SK-N-SH (cell line): ENCODE measurements at regions not wholly inside any gene's neighbourhood (a gene's known extent, or its start where the extent isn't known, plus 50 kb on each side); places are given as distances from the start of the nearest gene placed in this dataset.
A peak's percentile ranks its signal among the peaks of the same experiment; 100 is the strongest.

Experiments
- CTCF ChIA-PET: fragments of 300-600, 350-600 bp; formaldehyde crosslinking; extraction: SDS; loops from one replicate; lab custom pipeline; 2021; lab: Yijun Ruan, JAX
- POLR2A ChIA-PET: fragments of 350-600 bp; sonication (Branson Sonifier 250); formaldehyde crosslinking; extraction: SDS; loops from one replicate; lab custom pipeline; 2020; ENCODE audit warnings: antibody characterized with exemption, inconsistent platforms; lab: Yijun Ruan, JAX
- DNase-seq: peaks from one replicate; pipeline ENCODE4 v3.0.0; 2012
- H2AFZ ChIP-seq: fragments of 200-600 bp; sonication (generic); 2 replicates; pipeline ENCODE4 v1.8.1; 2016; ENCODE audit warnings: antibody characterized with exemption, mild to moderate bottlenecking, low read depth
- H3F3A ChIP-seq: fragments of 200-600 bp; sonication (generic); replicated peaks from 2 replicates; pipeline ENCODE3; 2016; ENCODE audit warnings: antibody characterized with exemption, mild to moderate bottlenecking; ENCODE audit not compliant: insufficient read depth
- H3K27ac ChIP-seq, 2 experiments: fragments of 200-500 bp in 1 of 2; fragments of 200-600 bp in 1 of 2; sonication (Bioruptor generic) in 1 of 2; sonication (generic), shearing (Covaris generic) in 1 of 2; 2 replicates each; pipeline versions ENCODE4 v1.5.1 to v1.6.1; 2014 to 2016; ENCODE audit warnings: low read depth in 2 of 2, inconsistent platforms in 1 of 2, low read length in 1 of 2, mild to moderate bottlenecking in 1 of 2, mixed read lengths in 1 of 2
- H3K27me3 ChIP-seq: fragments of 200-600 bp; sonication (generic), shearing (Covaris generic); 2 replicates; pipeline ENCODE4 v1.6.1; 2016; ENCODE audit warnings: mixed run types; ENCODE audit not compliant: insufficient read depth
- H3K36me3 ChIP-seq, 2 experiments: fragments of 200-500 bp in 1 of 2; fragments of 200-600 bp in 1 of 2; sonication (Bioruptor generic) in 1 of 2; sonication (generic) in 1 of 2; replicated peaks in 1 of 2; 2 replicates each; pipeline versions ENCODE3 to v1.5.1; 2014 to 2016; ENCODE audit warnings: low read length in 1 of 2, mild to moderate bottlenecking in 1 of 2; ENCODE audit not compliant: insufficient read depth in 2 of 2, control insufficient read depth in 1 of 2
- H3K4me1 ChIP-seq, 2 experiments: fragments of 200-500 bp in 1 of 2; fragments of 200-600 bp in 1 of 2; sonication (Bioruptor generic) in 1 of 2; sonication (generic), shearing (Covaris generic) in 1 of 2; 2 replicates each; pipeline versions ENCODE4 v1.5.1 to v1.6.1; 2014 to 2016; ENCODE audit warnings: low read depth in 1 of 2, low read length in 1 of 2, mixed run types in 1 of 2; ENCODE audit not compliant: insufficient read depth in 2 of 2, control insufficient read depth in 1 of 2
- H3K4me2 ChIP-seq: fragments of 200-600 bp; sonication (generic), shearing (Covaris generic); 2 replicates; pipeline ENCODE4 v1.6.1; 2017; ENCODE audit warnings: mixed run types
- H3K4me3 ChIP-seq, 2 experiments: fragments of 200-500 bp in 1 of 2; fragments of 200-600 bp in 1 of 2; sonication (Bioruptor generic) in 1 of 2; sonication (generic), shearing (Covaris generic) in 1 of 2; 2 replicates each; pipeline versions ENCODE4 v1.5.1 to v1.8.1; 2014 to 2016; ENCODE audit warnings: low read depth in 2 of 2, inconsistent platforms in 1 of 2, low read length in 1 of 2, mild to moderate bottlenecking in 1 of 2, mixed read lengths in 1 of 2, moderate library complexity in 1 of 2
- H3K79me2 ChIP-seq: fragments of 200-600 bp; sonication (generic); 2 replicates; pipeline ENCODE4 v1.8.1; 2017; ENCODE audit warnings: mild to moderate bottlenecking; ENCODE audit not compliant: insufficient read depth
- H3K9ac ChIP-seq: fragments of 200-600 bp; sonication (generic); 2 replicates; pipeline ENCODE4 v1.6.1; 2017; ENCODE audit warnings: mixed run types
- H3K9me2 ChIP-seq: fragments of 200-600 bp; sonication (generic); 2 replicates; pipeline ENCODE4 v1.6.1; 2017; ENCODE audit warnings: mixed run types
- H3K9me3 ChIP-seq: fragments of 200-600 bp; sonication (generic); 2 replicates; pipeline ENCODE4 v1.6.1; 2017; ENCODE audit warnings: mixed run types, mild to moderate bottlenecking, moderate library complexity
- H4K20me1 ChIP-seq: fragments of 200-600 bp; sonication (generic); 2 replicates; pipeline ENCODE4 v1.6.1; 2017; ENCODE audit warnings: mild to moderate bottlenecking, mixed run types; ENCODE audit not compliant: insufficient read depth
- CHD2 ChIP-seq: fragments of 150-350 bp; IDR thresholded peaks from 2 replicates; pipeline ENCODE4 v1.6.1; 2018; ENCODE audit warnings: low read length; ENCODE audit not compliant: partially characterized antibody
- ELF1 ChIP-seq: IDR thresholded peaks from 2 replicates; pipeline ENCODE4 v1.4.0; 2012
- EZH2phosphoT487 ChIP-seq: fragments of 200-600 bp; sonication (generic); IDR thresholded peaks from 2 replicates; pipeline ENCODE4 v1.6.1; 2017; ENCODE audit warnings: low read depth, mixed run types, mild to moderate bottlenecking, antibody characterized with exemption, moderate library complexity, borderline replicate concordance
- FOSL2 ChIP-seq: IDR thresholded peaks from 2 replicates; pipeline ENCODE4 v1.4.0; 2012; ENCODE audit warnings: low read depth, mild to moderate bottlenecking, moderate library complexity, borderline replicate concordance
- FOXM1 ChIP-seq: IDR thresholded peaks from 2 replicates; pipeline ENCODE4 v1.4.0; 2012; ENCODE audit warnings: low read depth, mild to moderate bottlenecking
- MAX ChIP-seq: IDR thresholded peaks from 2 replicates; pipeline ENCODE4 v1.4.0; 2012; ENCODE audit warnings: low read depth
- NFIC ChIP-seq: IDR thresholded peaks from 2 replicates; pipeline ENCODE4 v1.4.0; 2012; ENCODE audit warnings: borderline replicate concordance
- NRF1 ChIP-seq: IDR thresholded peaks from 2 replicates; pipeline ENCODE4 v1.6.1; 2012; ENCODE audit warnings: low read depth, mild to moderate bottlenecking, low read length
- PBX3 ChIP-seq: IDR thresholded peaks from 2 replicates; pipeline ENCODE4; 2012
- SIN3A ChIP-seq: IDR thresholded peaks from 2 replicates; pipeline ENCODE4 v1.6.1; 2012; ENCODE audit warnings: low read depth, mild to moderate bottlenecking, low read length, moderate library complexity, borderline replicate concordance
- SMC3 ChIP-seq: IDR thresholded peaks from 2 replicates; pipeline ENCODE4 v1.6.1; 2012; ENCODE audit warnings: low read depth, low read length, improper control_type of control experiment
- TCF12 ChIP-seq: IDR thresholded peaks from 2 replicates; pipeline ENCODE4 v1.4.0; 2012
- TEAD4 ChIP-seq: IDR thresholded peaks from 2 replicates; pipeline ENCODE4 v1.4.0; 2012; ENCODE audit warnings: mild to moderate bottlenecking, borderline replicate concordance; ENCODE audit not compliant: insufficient read depth
- USF1 ChIP-seq: IDR thresholded peaks from 2 replicates; pipeline ENCODE4 v1.4.0; 2012; ENCODE audit warnings: low read depth, borderline replicate concordance
- YY1 ChIP-seq: IDR thresholded peaks from 2 replicates; pipeline ENCODE4 v1.4.0; 2012; ENCODE audit warnings: low read depth, mild to moderate bottlenecking
- WGBS: methylation state at CpG from one replicate; pipeline ENCODE4 v1.1.6; 2017; ENCODE audit warnings: low lambda C conversion rate; 5-methylcytosine and 5-hydroxymethylcytosine counted together
- TF ChIP-seq, protein P1 (sequence below): fragments of 150-350 bp; IDR thresholded peaks from 2 replicates; pipeline ENCODE4 v1.6.1; 2017; ENCODE audit warnings: antibody characterized with exemption, low read length, low read depth, borderline replicate concordance
- TF ChIP-seq, protein P2 (sequence below): fragments of 200-600 bp; sonication (generic); IDR thresholded peaks from 2 replicates; pipeline ENCODE4 v1.6.1; 2017; ENCODE audit warnings: antibody characterized with exemption, mild to moderate bottlenecking, moderate library complexity
- TF ChIP-seq, protein P3 (sequence below): fragments of 150-350 bp; IDR thresholded peaks from 2 replicates; pipeline ENCODE4 v1.6.1; 2016; ENCODE audit warnings: mild to moderate bottlenecking, low read depth, low read length

DNA sequence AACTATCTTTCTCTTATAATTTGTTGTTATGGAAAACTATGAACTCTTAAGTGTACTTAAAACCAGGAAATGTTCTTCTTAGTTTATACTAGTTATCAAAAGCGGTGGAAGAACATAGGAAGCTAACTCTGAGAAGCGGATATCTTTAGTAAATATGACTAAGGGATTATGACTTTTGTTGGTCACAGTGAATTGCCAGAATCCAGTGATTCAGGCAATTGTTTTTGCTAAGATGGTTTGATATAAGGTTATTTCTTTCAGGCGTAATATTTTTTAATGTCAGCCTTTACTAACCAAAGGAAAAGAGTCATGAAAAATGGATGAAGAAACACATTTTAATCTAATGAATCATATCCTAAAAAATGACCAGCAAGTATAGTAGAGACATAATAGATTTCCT lies 473.5 kb downstream of the FOXG1 start (continued):
- TF ChIP-seq, protein P1, sequence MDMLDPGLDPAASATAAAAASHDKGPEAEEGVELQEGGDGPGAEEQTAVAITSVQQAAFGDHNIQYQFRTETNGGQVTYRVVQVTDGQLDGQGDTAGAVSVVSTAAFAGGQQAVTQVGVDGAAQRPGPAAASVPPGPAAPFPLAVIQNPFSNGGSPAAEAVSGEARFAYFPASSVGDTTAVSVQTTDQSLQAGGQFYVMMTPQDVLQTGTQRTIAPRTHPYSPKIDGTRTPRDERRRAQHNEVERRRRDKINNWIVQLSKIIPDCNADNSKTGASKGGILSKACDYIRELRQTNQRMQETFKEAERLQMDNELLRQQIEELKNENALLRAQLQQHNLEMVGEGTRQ: no peak
- TF ChIP-seq FOXM1: peak; percentile 89
- TF ChIP-seq CHD2: no peak
- TF ChIP-seq SMC3: no peak
- TF ChIP-seq PBX3: peak; percentile 95
- TF ChIP-seq ELF1: peak; percentile 39; the same call in 1 of the 2 replicates
- TF ChIP-seq YY1: 0 out of 2 replicates have a peak, but pooled peaks have one; percentile 17
- peak; percentile 93 for TF ChIP-seq FOSL2

DNA sequence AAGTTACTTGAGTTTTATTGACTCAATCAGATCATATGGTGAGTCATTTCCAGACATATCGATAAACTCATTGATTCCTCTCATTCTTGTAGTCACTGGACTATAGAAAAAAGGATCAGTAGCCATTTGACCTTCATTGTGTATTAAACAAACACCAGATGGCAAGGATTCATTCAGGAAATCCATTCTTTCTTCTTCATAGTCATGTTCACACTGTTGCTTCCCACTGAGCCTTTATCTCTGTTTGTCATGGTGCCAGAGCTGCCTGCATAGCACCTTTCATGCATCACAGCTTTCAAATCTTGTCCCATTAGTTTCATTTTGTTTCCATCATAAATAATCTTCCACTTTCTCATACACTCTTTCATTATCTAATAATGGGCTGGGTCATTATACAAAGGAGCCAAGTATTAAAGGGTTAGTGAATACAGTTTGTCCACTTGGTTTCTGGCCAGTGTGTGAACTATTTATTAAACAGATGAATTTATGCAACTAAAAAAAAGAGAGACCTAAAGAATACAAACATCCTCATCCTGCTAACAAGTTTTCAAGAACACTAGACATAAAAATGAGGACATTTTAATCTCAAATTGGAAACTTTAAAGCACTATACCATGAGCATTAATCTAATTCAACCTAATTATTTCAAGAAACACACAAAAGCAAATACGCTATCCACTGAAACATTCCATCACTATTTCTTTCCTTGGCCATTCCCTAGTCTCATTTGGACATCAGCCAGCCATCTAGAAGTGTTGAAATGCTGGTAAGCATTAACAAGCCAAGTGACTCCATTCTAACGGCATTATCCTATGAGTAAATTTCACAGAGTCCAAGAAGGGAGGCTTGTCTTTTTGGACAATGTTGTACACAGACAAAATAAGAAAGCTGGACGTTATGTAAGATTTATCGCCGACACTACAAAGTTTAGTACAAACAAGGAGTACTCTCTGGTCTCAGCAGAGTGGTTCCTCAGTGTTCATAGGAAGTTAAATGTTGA lies 476.5 kb downstream of the FOXG1 start:
- TF ChIP-seq NFIC (peak; percentile 29; the same call in 1 of the 2 replicates), TEAD4 (no peak), TCF12 (peak; percentile 41)
- ChIA-PET POLR2A (no interaction called here), CTCF (no interaction called here)
- Histone ChIP-seq H3K79me2 (no peaks in the 10 kb centered on the region), H3K36me3 (no peaks in the 10 kb centered on the region), H3K9me3 (no peaks in the 10 kb centered on the region), H3K4me1 (peaks cover 0 to 45% of the 10 kb centered on the region in 2 experiments; a peak in 1 of 4 replicates), H4K20me1 (no peaks in the 10 kb centered on the region), H3K27ac (no peak overlapping the region), H3F3A (peaks cover 36% of the 10 kb centered on the region), H3K9ac (no peak overlapping the region), H3K9me2 (no peaks in the 10 kb centered on the region), H3K4me3 (no peak overlapping the region), H3K4me2 (peak overlapping the region; percentile 26; the same call in 1 of the 2 replicates), H3K27me3 (no peaks in the 10 kb centered on the region), H2AFZ (peak overlapping the region; percentile 46; the same call in 1 of the 2 replicates)
- no peak for DNase-seq
- 46% methylated on average over 6 of the region's 6 CpGs for WGBS

- 3% methylated on average over 1 of the region's 1 CpG for WGBS
- CTCF ChIA-PET: no interaction called here
- POLR2A ChIA-PET: no interaction called here
- TF ChIP-seq FOSL2 (no peak), TCF12 (no peak), ELF1 (no peak), USF1 (no peak), EZH2phosphoT487 (no peak), CHD2 (no peak), NRF1 (no peak), MAX (no peak), SIN3A (no peak)
- TF ChIP-seq, protein P2, sequence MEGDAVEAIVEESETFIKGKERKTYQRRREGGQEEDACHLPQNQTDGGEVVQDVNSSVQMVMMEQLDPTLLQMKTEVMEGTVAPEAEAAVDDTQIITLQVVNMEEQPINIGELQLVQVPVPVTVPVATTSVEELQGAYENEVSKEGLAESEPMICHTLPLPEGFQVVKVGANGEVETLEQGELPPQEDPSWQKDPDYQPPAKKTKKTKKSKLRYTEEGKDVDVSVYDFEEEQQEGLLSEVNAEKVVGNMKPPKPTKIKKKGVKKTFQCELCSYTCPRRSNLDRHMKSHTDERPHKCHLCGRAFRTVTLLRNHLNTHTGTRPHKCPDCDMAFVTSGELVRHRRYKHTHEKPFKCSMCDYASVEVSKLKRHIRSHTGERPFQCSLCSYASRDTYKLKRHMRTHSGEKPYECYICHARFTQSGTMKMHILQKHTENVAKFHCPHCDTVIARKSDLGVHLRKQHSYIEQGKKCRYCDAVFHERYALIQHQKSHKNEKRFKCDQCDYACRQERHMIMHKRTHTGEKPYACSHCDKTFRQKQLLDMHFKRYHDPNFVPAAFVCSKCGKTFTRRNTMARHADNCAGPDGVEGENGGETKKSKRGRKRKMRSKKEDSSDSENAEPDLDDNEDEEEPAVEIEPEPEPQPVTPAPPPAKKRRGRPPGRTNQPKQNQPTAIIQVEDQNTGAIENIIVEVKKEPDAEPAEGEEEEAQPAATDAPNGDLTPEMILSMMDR: no peak
- TF ChIP-seq, protein P3, sequence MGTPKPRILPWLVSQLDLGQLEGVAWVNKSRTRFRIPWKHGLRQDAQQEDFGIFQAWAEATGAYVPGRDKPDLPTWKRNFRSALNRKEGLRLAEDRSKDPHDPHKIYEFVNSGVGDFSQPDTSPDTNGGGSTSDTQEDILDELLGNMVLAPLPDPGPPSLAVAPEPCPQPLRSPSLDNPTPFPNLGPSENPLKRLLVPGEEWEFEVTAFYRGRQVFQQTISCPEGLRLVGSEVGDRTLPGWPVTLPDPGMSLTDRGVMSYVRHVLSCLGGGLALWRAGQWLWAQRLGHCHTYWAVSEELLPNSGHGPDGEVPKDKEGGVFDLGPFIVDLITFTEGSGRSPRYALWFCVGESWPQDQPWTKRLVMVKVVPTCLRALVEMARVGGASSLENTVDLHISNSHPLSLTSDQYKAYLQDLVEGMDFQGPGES: no peak
Measured at GRCh38 chr14:29255692-29256091, 489.1 kb downstream of the FOXG1 start.

More at GRCh38 chr14:29255692-29256091, 489.1 kb downstream of the FOXG1 start:
- H3K9me2 ChIP-seq: no peaks in the 10 kb centered on the region
- H3K79me2 ChIP-seq: no peaks in the 10 kb centered on the region
- no peak overlapping the region for H3K27ac ChIP-seq
- H3K4me2 ChIP-seq: no peak overlapping the region
- no peak overlapping the region for H3K9ac ChIP-seq
- H3K4me1 ChIP-seq: no peaks in the 10 kb centered on the region
- no peaks in the 10 kb centered on the region for H3K9me3 ChIP-seq
- H3K36me3 ChIP-seq: no peaks in the 10 kb centered on the region
- H2AFZ ChIP-seq: no peak overlapping the region
- no peak for DNase-seq
- no peaks in the 10 kb centered on the region for H3K27me3 ChIP-seq
- H3F3A ChIP-seq: no peaks in the 10 kb centered on the region
- no peak overlapping the region for H3K4me3 ChIP-seq
- no peaks in the 10 kb centered on the region for H4K20me1 ChIP-seq
